Stimulated activated CD4-positive, alpha-beta T cell treated with anti-CD3 and anti-CD28 coated beads, Interleukin-2, amount 100 ng/mL, for 48 hours (primary cell): ENCODE measurements at regions not wholly inside any gene's neighbourhood (a gene's known extent, or its start where the extent isn't known, plus 50 kb on each side); places are given as distances from the start of the nearest gene placed in this dataset.

Source experiments
- DNase-seq, 2 donors: peaks; one replicate each; pipeline ENCODE4 v3.0.0-alpha.2; 2020

DNA sequence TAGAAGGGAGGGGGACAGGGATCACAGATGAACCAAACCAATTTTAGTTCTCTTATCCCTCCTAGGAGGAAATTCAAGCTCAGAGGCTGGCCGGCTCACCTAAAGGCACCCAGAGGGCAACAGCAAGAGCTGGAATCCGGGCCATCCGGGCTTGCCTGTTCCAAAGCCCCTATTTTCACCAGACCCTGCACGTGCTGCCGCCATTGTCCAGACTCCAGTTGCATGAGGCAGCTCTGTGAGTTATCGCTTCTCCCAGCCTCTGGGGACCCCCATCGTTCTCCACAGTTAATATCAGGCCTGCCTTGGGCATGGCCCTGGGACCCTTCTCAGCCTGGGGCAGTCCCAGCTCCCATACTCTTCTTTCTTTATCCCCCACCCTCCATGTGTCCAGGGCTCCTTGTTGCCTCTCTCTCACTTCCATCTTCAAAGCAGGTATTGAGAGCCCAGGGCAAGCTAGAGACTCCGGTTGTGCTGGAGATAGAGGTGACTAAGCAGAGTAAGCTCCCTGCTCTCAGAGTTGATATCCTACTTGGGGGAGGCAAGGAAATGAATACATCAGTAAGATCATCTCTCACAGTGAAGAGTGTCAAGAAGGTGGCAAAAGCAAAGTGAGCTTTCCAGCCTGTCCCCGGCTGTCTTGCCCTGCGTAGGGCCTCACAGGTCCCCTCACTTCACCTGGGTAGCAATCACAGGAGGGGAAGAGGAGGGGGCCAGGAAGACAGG lies 322.8 kb downstream of the UACA start:
- DNase-seq = no peak

DNA sequence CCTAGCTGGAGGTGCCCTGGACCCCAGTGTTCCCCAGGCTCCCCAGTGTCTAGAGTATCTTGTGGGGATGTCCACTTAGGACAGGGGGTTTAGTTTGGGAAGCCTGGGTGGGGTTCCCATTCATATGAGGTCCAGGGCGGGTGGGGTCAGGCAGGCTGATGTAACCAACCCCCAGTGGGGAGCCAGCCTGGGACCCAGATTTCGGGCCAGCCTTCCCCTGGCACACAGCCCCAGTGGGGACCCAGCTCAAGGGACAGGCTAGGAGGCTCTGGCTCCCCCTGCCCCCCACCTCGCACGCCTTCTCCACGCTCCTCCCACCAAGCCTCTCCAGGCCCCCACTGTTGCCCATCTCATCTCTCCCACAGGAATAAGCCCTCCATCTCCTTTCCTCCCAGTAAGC lies 323.5 kb downstream of the UACA start:
- no peak for DNase-seq

DNA sequence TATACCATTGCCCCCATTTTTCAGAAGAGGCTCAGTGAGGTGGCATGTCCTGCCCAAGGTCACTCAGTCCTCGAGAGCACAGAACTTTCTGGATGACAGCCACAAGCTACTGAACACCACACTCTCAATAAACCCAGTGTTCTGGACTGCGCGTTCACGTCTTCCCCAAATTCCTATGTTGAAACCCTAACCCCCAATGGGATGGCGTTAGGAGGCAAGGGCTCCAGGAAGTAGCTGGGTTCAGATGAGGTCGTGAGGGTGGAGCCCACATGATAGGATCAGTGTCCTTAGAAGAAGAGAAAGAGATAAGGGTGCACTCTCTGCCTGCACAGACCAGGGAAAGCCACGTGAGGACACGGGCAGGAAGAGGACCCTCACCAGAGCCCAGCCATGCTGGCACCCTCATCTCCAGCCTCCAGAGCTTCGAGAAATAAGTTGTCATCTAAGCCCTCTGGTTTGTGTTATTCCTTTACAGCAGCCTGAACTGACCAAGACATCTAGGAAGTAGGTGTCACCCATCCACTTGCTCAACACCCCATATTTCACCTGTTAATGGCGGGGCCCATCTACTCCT lies 324.0 kb downstream of the UACA start:
- DNase-seq = no peak

DNA sequence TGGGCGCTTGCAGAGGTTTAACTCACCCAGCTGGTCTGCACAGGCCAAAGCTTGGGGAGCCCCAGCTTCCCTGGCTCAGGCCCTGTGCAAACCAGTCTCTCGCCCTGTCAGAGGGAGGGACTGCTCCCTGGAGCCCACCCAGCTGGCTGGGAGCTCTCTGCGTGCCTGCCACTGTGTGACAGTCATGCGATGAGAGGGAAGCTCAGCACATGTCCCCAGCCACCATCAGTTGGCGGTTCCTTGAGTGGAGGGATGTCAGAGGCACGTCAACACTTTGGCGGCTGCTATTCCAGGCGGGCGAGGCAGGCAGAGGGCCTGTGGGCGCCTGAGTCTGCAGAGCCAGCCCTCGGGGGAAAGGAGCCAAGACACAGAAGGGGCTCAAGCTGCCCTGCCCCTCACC lies 324.6 kb downstream of the UACA start:
- no peak for DNase-seq

- no peak for DNase-seq
Observed at GRCh38 chr15:70437882-70438451, 325.4 kb downstream of the UACA start.

GRCh38 chr15:70437089-70437488 lies 326.3 kb downstream of the UACA start:
- DNase-seq = no peak

- DNase-seq = no peak
Observed at GRCh38 chr15:70436428-70436827, 326.9 kb downstream of the UACA start.

GRCh38 chr15:70435872-70436271 lies 327.5 kb downstream of the UACA start:
- no peak for DNase-seq

DNA sequence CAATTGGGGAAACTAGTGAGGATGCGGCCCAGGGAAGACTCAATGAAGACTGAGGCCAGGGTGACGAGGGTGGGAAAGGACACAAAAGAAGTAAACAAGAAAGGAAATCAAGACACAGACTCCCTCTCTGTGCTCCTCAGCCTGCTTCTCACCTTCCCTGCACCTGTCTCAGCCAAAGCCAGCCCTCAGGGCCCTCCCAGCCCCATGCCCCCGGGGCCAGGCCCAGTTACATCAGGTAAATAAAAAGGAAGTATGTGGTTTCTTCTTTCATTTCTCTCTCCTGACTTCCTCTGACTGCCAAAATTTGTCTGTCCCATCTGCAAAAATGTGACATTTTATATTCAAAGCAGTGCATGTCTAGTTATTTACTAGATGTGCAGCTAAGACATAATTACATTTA lies 328.0 kb downstream of the UACA start:
- DNase-seq = no peak

GRCh38 chr15:70433586-70434324 lies 329.6 kb downstream of the UACA start:
- no peak for DNase-seq

DNA sequence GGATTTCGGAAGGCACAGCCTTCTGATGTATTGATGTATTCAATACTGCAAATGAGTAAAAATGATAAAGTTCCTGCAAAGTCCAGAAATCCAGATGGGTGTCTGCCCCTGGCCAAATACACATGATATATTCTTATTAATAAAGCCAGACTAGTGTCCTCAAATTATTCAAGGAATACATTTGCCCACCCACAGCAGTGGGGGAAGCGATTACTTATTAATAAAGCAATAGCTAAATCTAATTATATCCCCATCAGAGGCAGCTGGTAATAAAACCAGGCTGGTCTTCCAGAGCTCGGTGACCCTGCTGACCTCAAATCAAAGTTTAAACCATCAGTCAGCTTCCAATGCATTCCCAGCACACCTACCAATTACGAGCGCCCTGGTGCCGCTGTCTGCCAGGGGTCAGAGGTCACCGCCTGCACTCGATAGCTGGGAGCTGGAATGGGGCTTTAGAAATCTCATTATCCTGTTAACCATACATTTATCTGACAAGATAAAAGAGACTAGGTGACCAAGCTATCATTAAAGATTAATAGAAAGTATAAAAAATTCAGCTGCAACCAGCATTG lies 330.3 kb downstream of the UACA start:
- DNase-seq = no peak

GRCh38 chr15:70431854-70432253 lies 331.5 kb downstream of the UACA start:
- DNase-seq = no peak

GRCh38 chr15:70430069-70430468 lies 332.4 kb upstream of the TLE3 start:
- no peak for DNase-seq

DNA sequence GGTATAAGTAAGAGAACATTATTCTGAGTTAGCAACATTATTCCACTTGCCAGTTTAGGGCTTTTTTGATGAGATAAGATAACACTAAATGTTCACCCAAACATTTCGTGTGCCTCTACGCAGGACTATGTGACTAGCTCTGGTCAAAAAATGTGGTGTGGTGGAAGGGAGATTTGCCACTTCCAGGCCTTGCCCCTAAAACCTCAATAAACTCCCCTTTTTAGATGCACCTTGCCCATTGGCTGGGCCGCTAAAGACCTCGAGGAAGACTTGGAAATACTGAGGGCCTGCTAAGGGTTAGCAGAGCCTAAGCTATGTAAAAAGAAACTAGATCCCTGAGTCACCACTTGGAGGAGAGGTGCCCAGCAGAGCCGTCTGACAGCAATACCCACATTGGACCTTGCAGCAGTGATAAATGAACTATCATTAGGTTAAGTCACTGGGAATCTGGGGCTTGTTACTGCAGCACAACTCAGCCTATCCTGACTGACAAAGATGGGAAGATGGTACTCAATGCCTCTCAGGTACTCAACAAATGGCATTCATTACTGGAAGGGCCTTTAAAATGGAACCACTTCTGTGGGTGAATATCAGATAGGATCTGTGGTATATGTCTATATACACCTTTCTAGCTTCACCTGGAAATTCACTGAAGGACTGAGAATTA lies 331.5 kb upstream of the TLE3 start:
- no peak for DNase-seq

GRCh38 chr15:70428211-70428822 lies 330.6 kb upstream of the TLE3 start:
- DNase-seq = no peak

- no peak for DNase-seq
Observed at GRCh38 chr15:70427167-70428120, 329.7 kb upstream of the TLE3 start.

- no peak for DNase-seq
Observed at GRCh38 chr15:70426096-70426821, 328.5 kb upstream of the TLE3 start.

GRCh38 chr15:70424937-70425411 lies 327.3 kb upstream of the TLE3 start:
- DNase-seq = no peak

DNA sequence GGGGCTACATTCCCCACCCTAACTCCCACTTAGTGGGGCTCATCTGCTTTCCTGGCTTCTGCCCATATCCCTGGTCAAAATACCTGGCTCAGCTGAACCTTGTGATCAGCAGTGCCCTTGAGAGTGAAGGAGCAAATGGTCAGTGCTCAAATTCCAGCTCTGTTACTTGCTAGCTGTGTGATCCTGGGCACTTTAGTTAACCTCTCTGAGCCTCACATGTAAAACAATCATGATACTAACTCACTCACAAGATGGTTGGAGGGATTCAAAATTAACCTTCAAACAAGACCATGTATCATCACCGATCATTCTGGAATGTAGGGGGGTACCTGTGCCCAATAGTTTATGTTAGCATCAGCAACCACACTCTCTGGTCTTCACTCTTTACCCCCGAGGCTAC lies 325.6 kb upstream of the TLE3 start:
- DNase-seq = no peak

DNA sequence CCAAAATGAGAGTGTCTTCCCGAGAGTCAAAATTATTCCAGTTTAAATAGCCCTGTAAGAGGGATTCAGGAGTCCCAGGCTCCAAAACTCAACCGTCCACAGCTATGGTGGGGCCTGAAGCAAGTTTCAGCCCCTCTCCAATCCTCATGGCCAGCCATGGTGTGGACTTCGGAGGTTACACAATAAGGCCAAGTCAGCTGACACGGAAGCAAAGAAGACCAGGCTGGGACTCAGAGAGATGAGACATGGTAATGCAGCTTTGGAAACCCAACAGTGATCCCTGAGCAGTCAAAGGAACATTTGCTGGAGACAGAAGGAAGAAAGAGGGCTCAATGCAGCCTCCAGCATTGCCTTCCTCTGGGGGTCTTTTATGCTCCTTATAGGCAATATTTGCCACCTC lies 324.6 kb upstream of the TLE3 start:
- no peak for DNase-seq
